SU-DHL-6 (cell line): ENCODE measurements at regions not wholly inside any gene's neighbourhood (a gene's known extent, or its start where the extent isn't known, plus 50 kb on each side); places are given as distances from the start of the nearest gene placed in this dataset.

ENCODE experiments used
- CTCF ChIP-seq: fragments of 200-600 bp; sonication (generic); IDR thresholded peaks from one replicate; pipeline ENCODE4 v1.5.1; 2017; ENCODE audit warnings: antibody characterized with exemption, mild to moderate bottlenecking, low read length, moderate library complexity; ENCODE audit not compliant: insufficient read depth, poor library complexity, severe bottlenecking
- EZH2phosphoT487 ChIP-seq: fragments of 200-600 bp; sonication (generic), shearing (Covaris generic); conservative IDR thresholded peaks from 2 replicates; pipeline ENCODE4 v1.6.1; 2018; ENCODE audit warnings: mild to moderate bottlenecking, antibody characterized with exemption, low read length, moderate library complexity, mixed read lengths

- no peak for TF ChIP-seq CTCF
- TF ChIP-seq EZH2phosphoT487: no peak
Observed at GRCh38 chr1:29835874-29836273, 599.6 kb downstream of the PTPRU start.
